SK-N-SH treated with all-trans-retinoic acid at 6 μM for 48 hours (cell line): ENCODE measurements at regions not wholly inside any gene's neighbourhood (a gene's known extent, or its start where the extent isn't known, plus 50 kb on each side); places are given as distances from the start of the nearest gene placed in this dataset.

Source experiments
- ARNTL ChIP-seq: fragments of 450-650 bp; formaldehyde crosslinking; IDR thresholded peaks from 2 replicates; pipeline ENCODE4 v1.5.0; 2020; ENCODE audit warnings: low read depth, mild to moderate bottlenecking, moderate library complexity, borderline replicate concordance
- ZFP3 ChIP-seq: fragments of 250-450 bp; sonication (Bioruptor Pico); IDR thresholded peaks from 2 replicates; pipeline ENCODE4 v1.5.0; 2020; ENCODE audit warnings: mild to moderate bottlenecking, moderate library complexity
- TF ChIP-seq, protein P1 (sequence below): fragments of 250-450 bp; sonication (Bioruptor Pico); IDR thresholded peaks from 2 replicates; pipeline ENCODE4 v1.5.1; 2020; ENCODE audit warnings: low read depth, mild to moderate bottlenecking, moderate library complexity

DNA sequence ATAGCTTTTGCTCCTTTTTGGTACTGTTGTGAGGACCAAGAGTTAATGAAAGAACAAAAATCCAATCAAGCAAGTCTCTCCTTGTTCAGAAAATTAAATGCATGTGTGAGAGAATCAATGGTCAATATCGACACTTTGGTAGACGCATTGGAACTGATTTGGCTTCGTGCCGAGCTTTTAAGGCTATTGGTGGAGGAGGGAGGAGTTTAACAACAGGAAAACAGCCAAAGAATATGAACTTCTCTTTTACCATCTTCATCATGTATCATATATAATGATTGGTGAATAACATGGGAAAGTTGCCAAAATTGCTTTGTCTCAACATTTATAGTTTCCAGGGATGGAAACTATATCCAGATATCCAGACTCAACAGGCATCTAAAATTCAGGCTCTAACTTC, 266.5 kb upstream of the CITED2 start:
- no peak for TF ChIP-seq ZFP3
- TF ChIP-seq, protein P1, sequence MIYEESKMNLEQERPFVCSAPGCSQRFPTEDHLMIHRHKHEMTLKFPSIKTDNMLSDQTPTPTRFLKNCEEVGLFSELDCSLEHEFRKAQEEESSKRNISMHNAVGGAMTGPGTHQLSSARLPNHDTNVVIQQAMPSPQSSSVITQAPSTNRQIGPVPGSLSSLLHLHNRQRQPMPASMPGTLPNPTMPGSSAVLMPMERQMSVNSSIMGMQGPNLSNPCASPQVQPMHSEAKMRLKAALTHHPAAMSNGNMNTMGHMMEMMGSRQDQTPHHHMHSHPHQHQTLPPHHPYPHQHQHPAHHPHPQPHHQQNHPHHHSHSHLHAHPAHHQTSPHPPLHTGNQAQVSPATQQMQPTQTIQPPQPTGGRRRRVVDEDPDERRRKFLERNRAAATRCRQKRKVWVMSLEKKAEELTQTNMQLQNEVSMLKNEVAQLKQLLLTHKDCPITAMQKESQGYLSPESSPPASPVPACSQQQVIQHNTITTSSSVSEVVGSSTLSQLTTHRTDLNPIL (CRISPR knock-in tag), result no peak
- TF ChIP-seq ARNTL (CRISPR knock-in tag), result no peak
